GM10847 (cell line): ENCODE measurements at regions not wholly inside any gene's neighbourhood (a gene's known extent, or its start where the extent isn't known, plus 50 kb on each side); places are given as distances from the start of the nearest gene placed in this dataset.

Experiments
- POLR2A ChIP-seq: IDR thresholded peaks from 2 replicates; pipeline ENCODE4 v1.6.1; 2011; ENCODE audit not compliant: insufficient read length; ENCODE audit errors: extremely low read depth

- TF ChIP-seq POLR2A: no peak
These were observed 297.2 kb upstream of the JARID2 start for GRCh38 chr6:14948586-14949245.

GRCh38 chr6:14950103-14950969 lies 295.5 kb upstream of the JARID2 start:
- no peak for TF ChIP-seq POLR2A

- no peak for TF ChIP-seq POLR2A
These were observed 294.9 kb upstream of the JARID2 start for GRCh38 chr6:14950970-14951276.

GRCh38 chr6:14951704-14952103 lies 294.2 kb upstream of the JARID2 start:
- no peak for TF ChIP-seq POLR2A

- TF ChIP-seq POLR2A: no peak
These were observed 292.0 kb upstream of the JARID2 start for GRCh38 chr6:14953836-14954235.

GRCh38 chr6:14957355-14958059 lies 288.4 kb upstream of the JARID2 start:
- TF ChIP-seq POLR2A: no peak

- TF ChIP-seq POLR2A: no peak
These were observed 286.5 kb upstream of the JARID2 start for GRCh38 chr6:14959324-14959885.

GRCh38 chr6:14964556-14965270 lies 281.2 kb upstream of the JARID2 start:
- TF ChIP-seq POLR2A: no peak

- TF ChIP-seq POLR2A: no peak
These were observed 280.3 kb upstream of the JARID2 start for GRCh38 chr6:14965424-14966075.

- TF ChIP-seq POLR2A: no peak
These were observed 279.6 kb upstream of the JARID2 start for GRCh38 chr6:14966096-14966905.

GRCh38 chr6:14966906-14967711 lies 278.8 kb upstream of the JARID2 start:
- no peak for TF ChIP-seq POLR2A

- no peak for TF ChIP-seq POLR2A
These were observed 277.7 kb upstream of the JARID2 start for GRCh38 chr6:14968056-14968637.

- TF ChIP-seq POLR2A: no peak
These were observed 276.7 kb upstream of the JARID2 start for GRCh38 chr6:14969126-14969525.
